SK-N-SH (cell line): ENCODE measurements at regions not wholly inside any gene's neighbourhood (a gene's known extent, or its start where the extent isn't known, plus 50 kb on each side); places are given as distances from the start of the nearest gene placed in this dataset.

Source experiments
- CTCF ChIA-PET: fragments of 300-600, 350-600 bp; formaldehyde crosslinking; extraction: SDS; loops from one replicate; lab custom pipeline; 2021; lab: Yijun Ruan, JAX
- POLR2A ChIA-PET: fragments of 350-600 bp; sonication (Branson Sonifier 250); formaldehyde crosslinking; extraction: SDS; loops from one replicate; lab custom pipeline; 2020; ENCODE audit warnings: antibody characterized with exemption, inconsistent platforms; lab: Yijun Ruan, JAX
- DNase-seq: peaks from one replicate; pipeline ENCODE4 v3.0.0; 2012
- H2AFZ ChIP-seq: fragments of 200-600 bp; sonication (generic); 2 replicates; pipeline ENCODE4 v1.8.1; 2016; ENCODE audit warnings: antibody characterized with exemption, mild to moderate bottlenecking, low read depth
- H3F3A ChIP-seq: fragments of 200-600 bp; sonication (generic); replicated peaks from 2 replicates; pipeline ENCODE3; 2016; ENCODE audit warnings: antibody characterized with exemption, mild to moderate bottlenecking; ENCODE audit not compliant: insufficient read depth
- H3K27ac ChIP-seq, 2 experiments: fragments of 200-500 bp in 1 of 2; fragments of 200-600 bp in 1 of 2; sonication (Bioruptor generic) in 1 of 2; sonication (generic), shearing (Covaris generic) in 1 of 2; 2 replicates each; pipeline versions ENCODE4 v1.5.1 to v1.6.1; 2014 to 2016; ENCODE audit warnings: low read depth in 2 of 2, inconsistent platforms in 1 of 2, low read length in 1 of 2, mild to moderate bottlenecking in 1 of 2, mixed read lengths in 1 of 2
- H3K27me3 ChIP-seq: fragments of 200-600 bp; sonication (generic), shearing (Covaris generic); 2 replicates; pipeline ENCODE4 v1.6.1; 2016; ENCODE audit warnings: mixed run types; ENCODE audit not compliant: insufficient read depth
- H3K36me3 ChIP-seq, 2 experiments: fragments of 200-500 bp in 1 of 2; fragments of 200-600 bp in 1 of 2; sonication (Bioruptor generic) in 1 of 2; sonication (generic) in 1 of 2; replicated peaks in 1 of 2; 2 replicates each; pipeline versions ENCODE3 to v1.5.1; 2014 to 2016; ENCODE audit warnings: low read length in 1 of 2, mild to moderate bottlenecking in 1 of 2; ENCODE audit not compliant: insufficient read depth in 2 of 2, control insufficient read depth in 1 of 2
- H3K4me1 ChIP-seq, 2 experiments: fragments of 200-500 bp in 1 of 2; fragments of 200-600 bp in 1 of 2; sonication (Bioruptor generic) in 1 of 2; sonication (generic), shearing (Covaris generic) in 1 of 2; 2 replicates each; pipeline versions ENCODE4 v1.5.1 to v1.6.1; 2014 to 2016; ENCODE audit warnings: low read depth in 1 of 2, low read length in 1 of 2, mixed run types in 1 of 2; ENCODE audit not compliant: insufficient read depth in 2 of 2, control insufficient read depth in 1 of 2
- H3K4me2 ChIP-seq: fragments of 200-600 bp; sonication (generic), shearing (Covaris generic); 2 replicates; pipeline ENCODE4 v1.6.1; 2017; ENCODE audit warnings: mixed run types
- H3K4me3 ChIP-seq, 2 experiments: fragments of 200-500 bp in 1 of 2; fragments of 200-600 bp in 1 of 2; sonication (Bioruptor generic) in 1 of 2; sonication (generic), shearing (Covaris generic) in 1 of 2; 2 replicates each; pipeline versions ENCODE4 v1.5.1 to v1.8.1; 2014 to 2016; ENCODE audit warnings: low read depth in 2 of 2, inconsistent platforms in 1 of 2, low read length in 1 of 2, mild to moderate bottlenecking in 1 of 2, mixed read lengths in 1 of 2, moderate library complexity in 1 of 2
- H3K79me2 ChIP-seq: fragments of 200-600 bp; sonication (generic); 2 replicates; pipeline ENCODE4 v1.8.1; 2017; ENCODE audit warnings: mild to moderate bottlenecking; ENCODE audit not compliant: insufficient read depth
- H3K9ac ChIP-seq: fragments of 200-600 bp; sonication (generic); 2 replicates; pipeline ENCODE4 v1.6.1; 2017; ENCODE audit warnings: mixed run types
- H3K9me2 ChIP-seq: fragments of 200-600 bp; sonication (generic); 2 replicates; pipeline ENCODE4 v1.6.1; 2017; ENCODE audit warnings: mixed run types
- H3K9me3 ChIP-seq: fragments of 200-600 bp; sonication (generic); 2 replicates; pipeline ENCODE4 v1.6.1; 2017; ENCODE audit warnings: mixed run types, mild to moderate bottlenecking, moderate library complexity
- H4K20me1 ChIP-seq: fragments of 200-600 bp; sonication (generic); 2 replicates; pipeline ENCODE4 v1.6.1; 2017; ENCODE audit warnings: mild to moderate bottlenecking, mixed run types; ENCODE audit not compliant: insufficient read depth
- CTCF ChIP-seq: fragments of 200-600 bp; sonication (generic); IDR thresholded peaks from 2 replicates; pipeline ENCODE4 v1.6.1; 2017; ENCODE audit warnings: antibody characterized with exemption, mild to moderate bottlenecking, moderate library complexity
- FOSL2 ChIP-seq: IDR thresholded peaks from 2 replicates; pipeline ENCODE4 v1.4.0; 2012; ENCODE audit warnings: low read depth, mild to moderate bottlenecking, moderate library complexity, borderline replicate concordance
- FOXM1 ChIP-seq: IDR thresholded peaks from 2 replicates; pipeline ENCODE4 v1.4.0; 2012; ENCODE audit warnings: low read depth, mild to moderate bottlenecking
- JUND ChIP-seq: IDR thresholded peaks from 2 replicates; pipeline ENCODE4 v1.4.0; 2012
- POLR2AphosphoS5 ChIP-seq: IDR thresholded peaks from 2 replicates; pipeline ENCODE4 v1.6.1; 2012; ENCODE audit warnings: low read depth, low read length
- RAD21 ChIP-seq: IDR thresholded peaks from 2 replicates; pipeline ENCODE4 v1.6.1; 2012; ENCODE audit warnings: mild to moderate bottlenecking, low read length
- RCOR1 ChIP-seq: fragments of 150-350 bp; IDR thresholded peaks from 2 replicates; pipeline ENCODE4 v1.6.1; 2017; ENCODE audit warnings: antibody characterized with exemption, low read length
- TAF1 ChIP-seq: IDR thresholded peaks from 2 replicates; pipeline ENCODE4 v1.6.1; 2012; ENCODE audit warnings: low read depth, mild to moderate bottlenecking, low read length, moderate library complexity, borderline replicate concordance
- USF2 ChIP-seq: fragments of 150-350 bp; IDR thresholded peaks from 2 replicates; pipeline ENCODE4 v1.6.1; 2017; ENCODE audit warnings: antibody characterized with exemption, low read length, low read depth, borderline replicate concordance
- YY1 ChIP-seq: IDR thresholded peaks from 2 replicates; pipeline ENCODE4 v1.4.0; 2012; ENCODE audit warnings: low read depth, mild to moderate bottlenecking
- WGBS: methylation state at CpG from one replicate; pipeline ENCODE4 v1.1.6; 2017; ENCODE audit warnings: low lambda C conversion rate; 5-methylcytosine and 5-hydroxymethylcytosine counted together
- TF ChIP-seq, protein P1 (sequence below): fragments of 150-350 bp; IDR thresholded peaks from 2 replicates; pipeline ENCODE4 v1.6.1; 2016; ENCODE audit warnings: mild to moderate bottlenecking, low read depth, low read length
- TF ChIP-seq, protein P2 (sequence below): IDR thresholded peaks from 2 replicates; pipeline ENCODE4 v1.4.0; 2012; ENCODE audit warnings: low read depth, borderline replicate concordance
- TF ChIP-seq, protein P3 (sequence below): IDR thresholded peaks from 2 replicates; pipeline ENCODE4 v1.6.1; 2012; ENCODE audit warnings: mild to moderate bottlenecking, low read depth, low read length, moderate library complexity

GRCh38 chr1:56025942-56026341 is 553.4 kb downstream of the PLPP3 start (continued):
- TF ChIP-seq, protein P1, sequence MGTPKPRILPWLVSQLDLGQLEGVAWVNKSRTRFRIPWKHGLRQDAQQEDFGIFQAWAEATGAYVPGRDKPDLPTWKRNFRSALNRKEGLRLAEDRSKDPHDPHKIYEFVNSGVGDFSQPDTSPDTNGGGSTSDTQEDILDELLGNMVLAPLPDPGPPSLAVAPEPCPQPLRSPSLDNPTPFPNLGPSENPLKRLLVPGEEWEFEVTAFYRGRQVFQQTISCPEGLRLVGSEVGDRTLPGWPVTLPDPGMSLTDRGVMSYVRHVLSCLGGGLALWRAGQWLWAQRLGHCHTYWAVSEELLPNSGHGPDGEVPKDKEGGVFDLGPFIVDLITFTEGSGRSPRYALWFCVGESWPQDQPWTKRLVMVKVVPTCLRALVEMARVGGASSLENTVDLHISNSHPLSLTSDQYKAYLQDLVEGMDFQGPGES = no peak

DNA sequence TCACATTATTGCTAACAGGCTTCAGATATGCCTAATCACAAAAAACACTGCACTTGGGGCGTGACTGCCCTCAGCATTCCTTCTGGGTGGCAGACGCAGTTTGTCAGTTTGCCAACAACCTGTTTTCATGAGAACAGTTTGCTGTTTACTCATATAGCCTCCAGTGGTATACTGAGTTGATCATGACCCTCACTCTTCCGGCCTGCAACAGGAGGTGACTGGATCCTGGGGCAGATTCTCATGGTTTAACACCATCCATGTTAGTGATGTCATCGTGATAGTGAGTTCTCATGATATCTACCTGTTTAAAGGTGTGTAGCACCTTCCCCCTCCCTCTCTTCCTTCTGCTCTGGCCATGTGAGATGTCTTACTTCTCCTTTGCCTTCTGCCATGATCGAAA is 555.2 kb downstream of the PLPP3 start:
- H4K20me1 ChIP-seq = no peaks in the 10 kb centered on the region
- no peak for DNase-seq
- no peak overlapping the region for H3K4me3 ChIP-seq
- ChIA-PET CTCF (no interaction called here), POLR2A (no interaction called here)
- H3K4me2 ChIP-seq = no peak overlapping the region
- no peaks in the 10 kb centered on the region for H3K27me3 ChIP-seq
- WGBS = 49% methylated on average over 5 of the region's 5 CpGs
- H3K9me3 ChIP-seq = no peaks in the 10 kb centered on the region
- H3K79me2 ChIP-seq = no peaks in the 10 kb centered on the region
- no peak overlapping the region for H3K9ac ChIP-seq
- H3K4me1 ChIP-seq = no peaks in the 10 kb centered on the region
- no peaks in the 10 kb centered on the region for H3F3A ChIP-seq
- no peaks in the 10 kb centered on the region for H3K36me3 ChIP-seq
- H3K27ac ChIP-seq = no peak overlapping the region
- TF ChIP-seq CTCF (no peak), RAD21 (no peak), USF2 (no peak), YY1 (no peak), TAF1 (no peak), POLR2AphosphoS5 (no peak), FOSL2 (no peak), RCOR1 (no peak), FOXM1 (no peak), JUND (no peak)
- TF ChIP-seq, protein P2, sequence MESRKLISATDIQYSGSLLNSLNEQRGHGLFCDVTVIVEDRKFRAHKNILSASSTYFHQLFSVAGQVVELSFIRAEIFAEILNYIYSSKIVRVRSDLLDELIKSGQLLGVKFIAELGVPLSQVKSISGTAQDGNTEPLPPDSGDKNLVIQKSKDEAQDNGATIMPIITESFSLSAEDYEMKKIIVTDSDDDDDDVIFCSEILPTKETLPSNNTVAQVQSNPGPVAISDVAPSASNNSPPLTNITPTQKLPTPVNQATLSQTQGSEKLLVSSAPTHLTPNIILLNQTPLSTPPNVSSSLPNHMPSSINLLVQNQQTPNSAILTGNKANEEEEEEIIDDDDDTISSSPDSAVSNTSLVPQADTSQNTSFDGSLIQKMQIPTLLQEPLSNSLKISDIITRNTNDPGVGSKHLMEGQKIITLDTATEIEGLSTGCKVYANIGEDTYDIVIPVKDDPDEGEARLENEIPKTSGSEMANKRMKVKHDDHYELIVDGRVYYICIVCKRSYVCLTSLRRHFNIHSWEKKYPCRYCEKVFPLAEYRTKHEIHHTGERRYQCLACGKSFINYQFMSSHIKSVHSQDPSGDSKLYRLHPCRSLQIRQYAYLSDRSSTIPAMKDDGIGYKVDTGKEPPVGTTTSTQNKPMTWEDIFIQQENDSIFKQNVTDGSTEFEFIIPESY = no peak
- TF ChIP-seq, protein P3, sequence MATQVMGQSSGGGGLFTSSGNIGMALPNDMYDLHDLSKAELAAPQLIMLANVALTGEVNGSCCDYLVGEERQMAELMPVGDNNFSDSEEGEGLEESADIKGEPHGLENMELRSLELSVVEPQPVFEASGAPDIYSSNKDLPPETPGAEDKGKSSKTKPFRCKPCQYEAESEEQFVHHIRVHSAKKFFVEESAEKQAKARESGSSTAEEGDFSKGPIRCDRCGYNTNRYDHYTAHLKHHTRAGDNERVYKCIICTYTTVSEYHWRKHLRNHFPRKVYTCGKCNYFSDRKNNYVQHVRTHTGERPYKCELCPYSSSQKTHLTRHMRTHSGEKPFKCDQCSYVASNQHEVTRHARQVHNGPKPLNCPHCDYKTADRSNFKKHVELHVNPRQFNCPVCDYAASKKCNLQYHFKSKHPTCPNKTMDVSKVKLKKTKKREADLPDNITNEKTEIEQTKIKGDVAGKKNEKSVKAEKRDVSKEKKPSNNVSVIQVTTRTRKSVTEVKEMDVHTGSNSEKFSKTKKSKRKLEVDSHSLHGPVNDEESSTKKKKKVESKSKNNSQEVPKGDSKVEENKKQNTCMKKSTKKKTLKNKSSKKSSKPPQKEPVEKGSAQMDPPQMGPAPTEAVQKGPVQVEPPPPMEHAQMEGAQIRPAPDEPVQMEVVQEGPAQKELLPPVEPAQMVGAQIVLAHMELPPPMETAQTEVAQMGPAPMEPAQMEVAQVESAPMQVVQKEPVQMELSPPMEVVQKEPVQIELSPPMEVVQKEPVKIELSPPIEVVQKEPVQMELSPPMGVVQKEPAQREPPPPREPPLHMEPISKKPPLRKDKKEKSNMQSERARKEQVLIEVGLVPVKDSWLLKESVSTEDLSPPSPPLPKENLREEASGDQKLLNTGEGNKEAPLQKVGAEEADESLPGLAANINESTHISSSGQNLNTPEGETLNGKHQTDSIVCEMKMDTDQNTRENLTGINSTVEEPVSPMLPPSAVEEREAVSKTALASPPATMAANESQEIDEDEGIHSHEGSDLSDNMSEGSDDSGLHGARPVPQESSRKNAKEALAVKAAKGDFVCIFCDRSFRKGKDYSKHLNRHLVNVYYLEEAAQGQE = no peak
- no peak overlapping the region for H2AFZ ChIP-seq
- no peaks in the 10 kb centered on the region for H3K9me2 ChIP-seq
